HCEC 1CT (cell line): ENCODE measurements at regions not wholly inside any gene's neighbourhood (a gene's known extent, or its start where the extent isn't known, plus 50 kb on each side); places are given as distances from the start of the nearest gene placed in this dataset.
"Not testable (repeated sequence)": the region's sequence is repeated elsewhere in the genome, so short reads cannot be mapped to it uniquely, and the experiment has no call there.

Experiments used
- DNase-seq: peaks from one replicate; pipeline ENCODE4 v3.0.0-alpha.2; 2017

DNA sequence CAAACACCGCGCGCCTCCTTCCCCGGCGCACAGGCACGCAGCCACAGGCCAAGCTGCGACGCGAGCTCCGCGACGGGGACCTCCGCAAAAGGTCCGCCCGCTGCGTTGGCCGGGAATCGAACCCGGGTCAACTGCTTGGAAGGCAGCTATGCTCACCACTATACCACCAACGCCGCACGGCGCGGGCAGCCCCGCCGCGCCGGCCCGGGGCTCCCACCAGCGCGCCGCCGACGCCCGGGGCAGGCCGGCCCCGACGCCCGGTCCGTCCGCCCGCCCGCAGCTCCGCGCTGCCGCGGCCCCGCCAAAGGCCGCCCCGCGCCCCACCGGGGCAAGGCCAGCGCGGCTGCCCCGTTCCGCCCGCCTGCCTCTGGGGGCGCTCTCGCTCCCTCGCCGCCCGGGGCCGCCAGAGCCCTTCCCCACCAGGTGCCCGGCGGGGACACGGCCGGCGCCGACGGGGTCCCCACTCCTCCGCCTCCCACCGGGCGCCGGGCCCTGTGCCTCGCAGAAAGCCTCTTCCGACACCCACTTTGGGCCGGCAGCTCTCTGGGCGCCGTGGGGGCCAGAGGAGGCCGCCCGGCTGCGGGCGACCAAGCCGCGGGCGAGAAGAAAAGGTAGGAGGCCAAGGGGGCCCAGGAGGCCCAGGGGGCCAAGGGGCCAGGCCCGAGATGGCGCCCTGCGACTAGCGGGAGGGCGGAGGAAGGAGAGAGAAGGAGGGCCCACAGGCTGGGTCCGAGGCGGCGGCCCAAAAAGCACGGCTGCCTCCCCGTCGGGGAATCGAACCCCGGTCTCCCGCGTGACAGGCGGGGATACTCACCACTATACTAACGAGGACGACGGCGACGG is 50.2 kb upstream of the FCGR2A start:
- not testable (repeated sequence) for DNase-seq

DNA sequence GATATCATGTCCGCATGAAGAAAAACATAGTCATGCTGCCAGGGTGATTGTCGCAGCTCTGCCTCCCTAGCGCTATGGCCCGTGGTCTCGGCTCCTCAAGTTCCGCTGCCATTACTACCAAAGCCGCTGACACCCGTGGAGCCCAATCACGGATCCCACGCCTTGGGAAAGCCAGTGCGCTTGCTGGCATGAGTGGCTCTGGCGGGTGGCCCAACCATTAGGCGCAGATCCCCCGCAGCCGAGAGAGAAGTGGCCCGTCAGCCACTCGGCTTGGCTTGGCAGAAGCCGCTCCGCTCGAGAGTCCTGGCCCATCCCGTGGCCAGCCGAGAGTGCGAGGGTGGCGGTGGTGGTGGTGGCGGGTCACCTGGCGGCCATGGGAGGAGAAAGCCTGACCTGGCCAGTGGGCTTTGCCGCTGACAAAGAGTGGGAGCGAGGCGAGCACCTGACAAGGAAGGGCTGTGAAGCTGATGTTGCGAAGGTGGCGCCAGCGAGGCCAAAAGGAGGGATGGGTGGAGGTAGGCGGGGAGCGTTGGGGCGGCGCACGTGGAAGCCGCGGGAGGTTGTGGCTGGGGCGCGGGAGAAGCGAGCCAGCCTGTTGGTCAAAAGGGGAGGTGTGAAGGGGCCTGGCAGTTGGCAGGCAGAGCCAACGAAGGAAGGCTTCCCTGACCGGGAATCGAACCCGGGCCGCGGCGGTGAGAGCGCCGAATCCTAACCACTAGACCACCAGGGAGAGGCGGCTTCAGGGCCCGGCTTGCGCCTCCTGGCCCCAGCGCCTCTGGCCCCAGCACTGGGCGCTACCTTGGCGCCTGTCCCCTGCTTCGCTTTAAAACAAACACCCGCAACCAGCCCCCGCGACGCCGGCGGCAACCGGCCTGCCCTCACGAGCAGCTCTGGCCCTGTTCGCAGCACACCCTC is 51.0 kb upstream of the FCGR2A start:
- not testable (repeated sequence) for DNase-seq

DNA sequence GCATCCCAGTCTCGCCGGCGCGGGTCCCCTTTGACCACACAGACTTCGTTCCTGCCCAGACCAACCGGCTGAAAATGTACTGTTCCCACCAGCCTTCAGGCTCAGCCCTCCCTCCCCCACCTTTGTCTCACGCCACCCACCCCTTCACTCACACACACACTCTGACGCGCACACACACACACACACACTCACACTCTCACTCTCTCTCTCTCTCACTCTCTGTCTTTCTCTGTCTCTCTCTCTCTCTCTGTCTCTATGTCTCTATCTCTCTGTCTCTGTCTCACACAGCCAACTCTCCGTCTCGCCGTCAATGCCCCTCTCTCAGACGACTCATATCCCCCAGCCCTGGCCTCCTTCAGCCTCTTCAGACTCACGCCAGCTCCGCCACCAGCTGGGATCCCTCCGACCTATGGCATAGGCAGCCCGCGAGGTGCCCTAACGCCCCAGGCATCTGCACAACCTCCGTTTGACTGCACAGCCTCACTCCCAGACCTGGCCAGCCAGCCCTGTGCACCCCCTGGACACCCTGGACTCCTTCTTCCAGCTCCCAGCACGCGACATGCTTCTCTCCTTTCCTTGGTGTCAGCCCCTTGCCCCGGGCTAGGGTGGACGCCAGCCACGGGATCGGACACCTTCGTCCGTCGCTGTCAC is 53.4 kb upstream of the FCGR2A start:
- DNase-seq, result not testable (repeated sequence)

DNA sequence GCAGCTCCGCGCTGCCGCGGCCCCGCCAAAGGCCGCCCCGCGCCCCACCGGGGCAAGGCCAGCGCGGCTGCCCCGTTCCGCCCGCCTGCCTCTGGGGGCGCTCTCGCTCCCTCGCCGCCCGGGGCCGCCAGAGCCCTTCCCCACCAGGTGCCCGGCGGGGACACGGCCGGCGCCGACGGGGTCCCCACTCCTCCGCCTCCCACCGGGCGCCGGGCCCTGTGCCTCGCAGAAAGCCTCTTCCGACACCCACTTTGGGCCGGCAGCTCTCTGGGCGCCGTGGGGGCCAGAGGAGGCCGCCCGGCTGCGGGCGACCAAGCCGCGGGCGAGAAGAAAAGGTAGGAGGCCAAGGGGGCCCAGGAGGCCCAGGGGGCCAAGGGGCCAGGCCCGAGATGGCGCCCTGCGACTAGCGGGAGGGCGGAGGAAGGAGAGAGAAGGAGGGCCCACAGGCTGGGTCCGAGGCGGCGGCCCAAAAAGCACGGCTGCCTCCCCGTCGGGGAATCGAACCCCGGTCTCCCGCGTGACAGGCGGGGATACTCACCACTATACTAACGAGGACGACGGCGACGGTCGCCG is 57.4 kb upstream of the FCGR2A start:
- not testable (repeated sequence) for DNase-seq

DNA sequence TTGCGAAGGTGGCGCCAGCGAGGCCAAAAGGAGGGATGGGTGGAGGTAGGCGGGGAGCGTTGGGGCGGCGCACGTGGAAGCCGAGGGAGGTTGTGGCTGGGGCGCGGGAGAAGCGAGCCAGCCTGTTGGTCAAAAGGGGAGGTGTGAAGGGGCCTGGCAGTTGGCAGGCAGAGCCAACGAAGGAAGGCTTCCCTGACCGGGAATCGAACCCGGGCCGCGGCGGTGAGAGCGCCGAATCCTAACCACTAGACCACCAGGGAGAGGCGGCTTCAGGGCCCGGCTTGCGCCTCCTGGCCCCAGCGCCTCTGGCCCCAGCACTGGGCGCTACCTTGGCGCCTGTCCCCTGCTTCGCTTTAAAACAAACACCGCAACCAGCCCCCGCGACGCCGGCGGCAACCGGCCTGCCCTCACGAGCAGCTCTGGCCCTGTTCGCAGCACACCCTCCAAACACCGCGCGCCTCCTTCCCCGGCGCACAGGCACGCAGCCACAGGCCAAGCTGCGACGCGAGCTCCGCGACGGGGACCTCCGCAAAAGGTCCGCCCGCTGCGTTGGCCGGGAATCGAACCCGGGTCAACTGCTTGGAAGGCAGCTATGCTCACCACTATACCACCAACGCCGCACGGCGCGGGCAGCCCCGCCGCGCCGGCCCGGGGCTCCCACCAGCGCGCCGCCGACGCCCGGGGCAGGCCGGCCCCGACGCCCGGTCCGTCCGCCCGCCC is 58.1 kb upstream of the FCGR2A start:
- not testable (repeated sequence) for DNase-seq

DNA sequence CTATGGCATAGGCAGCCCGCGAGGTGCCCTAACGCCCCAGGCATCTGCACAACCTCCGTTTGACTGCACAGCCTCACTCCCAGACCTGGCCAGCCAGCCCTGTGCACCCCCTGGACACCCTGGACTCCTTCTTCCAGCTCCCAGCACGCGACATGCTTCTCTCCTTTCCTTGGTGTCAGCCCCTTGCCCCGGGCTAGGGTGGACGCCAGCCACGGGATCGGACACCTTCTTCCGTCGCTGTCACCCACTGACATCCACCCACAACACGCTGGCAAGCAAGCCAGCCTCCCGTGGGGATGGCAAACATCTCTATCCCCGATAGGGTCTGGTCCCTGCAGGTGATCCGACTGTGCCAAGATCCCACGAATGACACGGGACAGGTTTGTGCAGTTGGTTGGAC is 60.5 kb upstream of the FCGR2A start:
- DNase-seq, result not testable (repeated sequence)

DNA sequence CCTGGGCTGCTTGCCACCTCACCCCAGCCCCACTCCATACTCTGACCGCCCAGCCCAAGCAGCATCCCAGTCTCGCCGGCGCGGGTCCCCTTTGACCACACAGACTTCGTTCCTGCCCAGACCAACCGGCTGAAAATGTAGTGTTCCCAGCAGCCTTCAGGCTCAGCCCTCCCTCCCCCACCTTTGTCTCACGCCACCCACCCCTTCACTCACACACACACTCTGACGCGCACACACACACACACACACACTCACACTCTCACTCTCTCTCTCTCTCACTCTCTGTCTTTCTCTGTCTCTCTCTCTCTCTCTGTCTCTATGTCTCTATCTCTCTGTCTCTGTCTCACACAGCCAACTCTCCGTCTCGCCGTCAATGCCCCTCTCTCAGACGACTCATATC is 61.0 kb upstream of the FCGR2A start:
- not testable (repeated sequence) for DNase-seq

DNA sequence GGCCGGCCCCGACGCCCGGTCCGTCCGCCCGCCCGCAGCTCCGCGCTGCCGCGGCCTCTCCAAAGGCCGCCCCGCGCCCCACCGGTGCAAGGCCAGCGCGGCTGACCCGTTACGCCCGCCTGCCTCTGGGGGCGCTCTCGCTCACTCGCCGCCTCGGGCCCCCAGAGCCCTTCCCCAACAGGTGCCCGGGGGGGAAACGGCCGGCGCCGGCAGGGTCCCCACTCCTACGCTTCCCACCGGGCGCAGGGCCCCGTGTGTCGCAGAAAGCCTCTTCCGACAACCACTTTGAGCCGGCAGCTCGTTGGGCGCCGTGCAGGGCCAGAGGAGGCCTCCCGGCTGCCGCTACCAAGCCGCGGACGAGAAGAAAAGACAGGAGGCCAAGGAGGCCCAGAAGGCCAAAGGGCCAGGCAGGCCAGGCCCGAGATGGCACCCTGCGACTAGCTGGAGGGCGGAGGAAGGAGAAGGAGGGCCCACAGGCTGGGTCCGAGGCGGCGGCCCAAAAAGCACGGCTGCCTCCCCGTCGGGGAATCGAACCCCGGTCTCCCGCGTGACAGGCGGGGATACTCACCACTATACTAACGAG is 64.9 kb upstream of the FCGR2A start:
- peak; percentile 60 for DNase-seq

DNA sequence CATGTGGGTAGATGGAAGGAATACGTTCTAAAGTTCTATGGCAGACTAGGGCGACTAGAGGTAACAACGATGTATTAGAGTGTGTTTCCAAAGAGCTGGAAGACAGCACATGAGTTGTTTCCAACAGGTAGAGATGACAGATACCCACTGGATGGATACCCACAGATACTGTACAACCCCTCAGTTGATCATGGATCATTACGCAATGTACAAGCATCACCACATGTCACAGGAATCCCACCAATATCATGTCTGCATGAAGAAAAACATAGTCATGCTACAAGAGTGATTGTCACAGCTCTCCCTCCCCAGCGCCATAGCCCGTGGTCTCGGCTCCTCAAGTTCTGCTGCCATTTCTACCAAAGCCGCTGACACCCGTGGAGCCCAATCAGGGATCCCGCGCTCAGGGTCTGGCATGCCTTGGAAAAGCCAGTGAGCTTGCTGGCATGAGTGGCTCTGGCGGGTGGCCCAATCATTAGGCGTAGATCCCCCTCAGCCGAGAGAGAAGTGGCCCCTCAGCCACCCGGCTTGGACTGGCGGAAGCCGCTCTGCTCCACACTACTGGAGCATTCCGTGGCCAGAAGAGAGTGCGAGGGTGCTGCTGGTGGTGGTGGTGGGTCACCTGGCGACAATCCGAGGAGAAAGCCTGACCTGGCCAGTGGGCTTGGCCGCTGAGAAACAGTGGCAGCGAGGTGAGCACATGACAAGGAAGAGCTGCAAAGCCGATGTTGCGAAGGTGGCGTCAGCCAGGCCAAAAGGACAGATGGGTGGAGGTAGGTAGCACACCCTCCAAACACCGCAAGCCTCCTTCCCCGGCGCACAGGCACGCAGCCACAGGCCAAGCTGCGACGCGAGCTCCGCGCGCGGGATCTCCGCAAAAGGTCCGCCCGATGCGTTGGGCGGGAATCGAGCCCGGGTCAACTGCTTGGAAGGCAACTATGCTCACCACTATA is 65.7 kb upstream of the FCGR2A start:
- peak; percentile 53 for DNase-seq

DNA sequence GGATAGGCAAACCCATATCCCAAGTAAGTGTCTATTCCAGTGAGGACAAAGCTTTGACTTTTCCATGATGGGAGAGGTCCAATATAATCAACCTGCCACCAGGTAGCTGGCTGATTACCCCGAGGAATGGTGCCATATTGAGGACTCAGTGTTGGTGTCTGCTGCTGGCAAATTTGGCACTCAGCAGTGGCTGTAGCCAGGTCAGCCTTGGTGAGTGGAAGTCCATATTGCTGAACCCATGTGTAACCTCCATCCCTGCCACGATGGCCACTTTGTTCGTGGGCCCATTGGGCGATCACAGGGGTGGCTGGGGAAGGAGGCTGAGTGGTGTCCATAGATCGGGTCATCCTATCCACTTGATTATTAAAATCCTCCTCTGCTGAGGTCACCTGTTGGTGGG is 65.5 kb upstream of the CFAP126 start:
- not testable (repeated sequence) for DNase-seq

DNA sequence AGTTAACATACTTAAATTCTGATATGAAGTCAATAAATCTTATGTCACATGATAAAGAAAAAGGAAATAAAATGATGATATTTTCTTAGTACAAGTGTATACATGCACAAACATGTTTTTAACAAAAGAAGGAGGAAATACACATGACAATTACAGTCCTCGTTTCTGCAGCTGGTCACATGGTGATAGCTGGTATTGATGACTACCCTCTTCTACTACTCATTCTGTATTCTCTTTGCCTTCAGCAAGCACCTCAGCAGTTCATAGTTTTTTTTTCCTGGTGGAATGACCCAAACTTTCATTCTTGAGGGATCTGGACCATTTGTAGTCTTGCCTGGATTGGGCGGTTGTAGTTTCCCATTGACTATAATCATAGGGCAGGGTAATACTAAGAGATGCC is 64.4 kb upstream of the CFAP126 start:
- no peak for DNase-seq

DNA sequence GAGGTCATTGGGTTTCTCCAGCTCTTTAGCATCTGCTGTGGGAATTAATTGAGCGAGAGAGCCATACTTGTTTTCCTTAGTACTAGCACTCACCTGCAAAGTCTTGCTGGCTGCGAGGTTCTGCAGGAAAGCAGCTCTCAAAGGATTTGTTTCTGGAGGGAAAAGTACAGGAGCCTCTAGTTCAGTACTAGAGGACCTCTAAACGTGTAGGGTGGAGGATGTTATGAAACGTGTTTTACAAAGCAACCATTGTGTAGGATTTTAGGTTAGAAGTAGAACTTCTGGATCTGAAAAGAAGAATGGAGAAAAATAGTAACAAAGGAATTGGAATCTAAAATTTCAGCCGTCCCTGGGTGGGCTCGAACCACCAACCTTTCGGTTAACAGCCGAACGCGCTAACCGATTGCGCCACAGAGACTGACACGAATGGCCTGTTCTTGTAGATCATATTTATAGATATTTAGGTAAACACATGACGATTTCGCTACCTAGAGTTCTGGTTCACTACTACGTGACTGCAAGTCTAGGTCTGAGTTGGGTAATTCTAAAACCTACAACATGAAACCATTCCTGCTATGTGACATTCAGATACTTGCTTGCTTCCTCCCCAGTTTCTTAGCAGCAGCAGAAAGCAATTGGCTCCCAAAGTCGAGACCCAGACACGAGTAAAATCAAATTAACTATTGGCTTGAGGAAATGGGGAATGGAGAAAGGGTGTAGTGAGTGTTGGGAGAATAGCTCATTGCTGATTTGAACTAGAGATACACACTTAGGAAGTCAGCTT is 60.2 kb upstream of the CFAP126 start:
- peak; percentile 54 for DNase-seq

DNA sequence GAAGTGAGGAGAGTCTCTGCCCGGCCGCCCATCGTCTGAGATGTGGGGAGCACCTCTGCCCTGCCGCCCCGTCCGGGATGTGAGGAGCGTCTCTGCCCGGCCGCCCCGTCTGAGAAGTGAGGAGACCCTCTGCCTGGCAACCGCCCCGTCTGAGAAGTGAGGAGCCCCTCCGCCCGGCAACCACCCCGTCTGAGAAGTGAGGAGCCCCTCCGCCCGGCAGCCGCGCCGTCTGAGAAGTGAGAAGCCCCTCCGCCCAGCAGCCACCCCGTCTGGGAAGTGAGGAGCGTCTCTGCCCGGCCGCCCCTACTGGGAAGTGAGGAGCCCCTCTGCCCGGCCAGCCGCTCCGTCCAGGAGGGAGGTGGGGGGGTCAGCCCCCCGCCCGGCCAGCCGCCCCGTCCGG is 55.2 kb upstream of the CFAP126 start:
- not testable (repeated sequence) for DNase-seq

DNA sequence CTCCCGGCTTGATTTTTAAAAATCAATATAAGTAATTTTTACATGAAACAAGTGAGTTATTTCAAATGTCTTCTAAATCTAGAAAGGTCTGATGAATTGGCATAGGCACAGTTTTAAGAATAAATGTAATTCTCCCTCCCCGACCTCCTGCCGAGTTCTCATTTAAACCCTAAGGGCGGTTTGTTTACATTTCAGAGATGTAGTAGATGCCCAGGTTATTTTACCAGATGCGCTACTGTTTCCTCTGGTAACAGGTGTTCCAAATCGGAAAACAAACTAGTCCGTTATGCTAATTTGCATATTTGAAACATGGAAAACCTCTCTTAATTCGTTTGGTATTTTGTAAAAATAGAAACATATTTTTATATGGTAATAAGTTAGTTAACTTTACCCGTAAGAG is 53.8 kb upstream of the CFAP126 start:
- DNase-seq, result no peak

DNA sequence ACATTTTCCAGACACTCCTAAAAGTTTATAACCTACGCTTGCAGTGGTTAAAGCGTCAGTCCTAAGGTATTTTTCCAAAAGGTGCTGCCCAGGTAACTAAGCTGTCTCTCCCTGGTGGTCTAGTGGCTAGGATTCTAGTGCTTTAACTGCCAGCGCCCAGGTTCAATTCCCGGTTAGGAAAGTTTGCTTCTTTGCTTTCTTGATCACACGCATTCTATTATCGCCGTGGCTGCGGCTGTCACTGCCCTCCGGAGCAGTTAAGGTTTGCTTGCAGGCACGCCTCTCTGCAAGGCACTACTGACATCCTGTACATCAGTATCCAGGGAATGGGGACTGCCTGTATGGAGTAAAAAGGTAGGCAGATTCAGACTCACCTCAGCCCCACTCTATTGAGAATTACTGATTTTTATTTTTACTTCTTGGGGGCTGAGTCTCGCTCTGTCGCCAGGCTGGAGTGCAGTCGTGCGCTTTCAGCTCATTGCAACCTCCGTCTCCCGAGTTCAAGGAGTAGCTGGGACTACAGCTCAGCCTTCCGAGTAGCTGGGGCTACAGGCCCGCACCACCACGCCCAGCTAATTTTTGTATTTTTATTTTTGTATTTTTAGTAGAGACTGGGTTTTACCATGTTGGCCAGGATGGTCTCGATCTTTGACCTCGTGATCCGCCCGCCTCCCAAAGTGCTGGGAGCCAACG is 53.2 kb upstream of the CFAP126 start:
- DNase-seq, result no peak

DNA sequence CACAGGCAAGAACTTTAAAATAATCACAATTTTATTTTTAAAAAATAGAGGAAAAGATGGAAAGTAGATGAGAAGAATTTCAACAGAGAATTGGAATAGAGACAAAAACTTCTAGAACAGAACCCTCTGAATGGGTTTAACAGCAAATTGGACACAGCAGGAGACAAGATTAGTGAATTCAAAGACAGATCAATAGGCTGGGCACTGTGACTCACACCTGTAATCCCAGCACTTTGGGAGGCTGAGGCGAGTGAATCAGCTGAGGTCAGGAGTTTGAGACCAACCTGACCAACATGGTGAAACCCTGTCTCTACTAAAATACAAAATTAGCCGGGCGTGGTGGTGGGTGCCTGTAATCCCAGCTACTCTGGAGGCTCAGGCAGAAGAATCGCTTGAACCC is 49.9 kb upstream of the CFAP126 start:
- DNase-seq, result not testable (repeated sequence)
